Right hindlimb (tissue), 1 donor: ENCODE measurements at regions not wholly inside any gene's neighbourhood (a gene's known extent, or its start where the extent isn't known, plus 50 kb on each side); places are given as distances from the start of the nearest gene placed in this dataset.
"Not testable (repeated sequence)": the region's sequence is repeated elsewhere in the genome, so short reads cannot be mapped to it uniquely, and the experiment has no call there.

Source experiments
- DNase-seq: peaks from one replicate; pipeline ENCODE4 v3.0.0-alpha.2; 2018

GRCh38 chrX:16320765-16321355 is 153.6 kb downstream of the MAGEB17 start:
- DNase-seq = no peak

- no peak for DNase-seq
Observed at GRCh38 chrX:16333453-16333852, 166.2 kb downstream of the MAGEB17 start.

GRCh38 chrX:16335181-16335580 is 167.9 kb downstream of the MAGEB17 start:
- no peak for DNase-seq

GRCh38 chrX:16347968-16348670 is 180.8 kb downstream of the MAGEB17 start:
- peak; percentile 30 for DNase-seq

- DNase-seq = no peak
Observed at GRCh38 chrX:16357902-16358301, 190.6 kb downstream of the MAGEB17 start.

- DNase-seq = not testable (repeated sequence)
Observed at GRCh38 chrX:16360056-16360455, 192.8 kb downstream of the MAGEB17 start.

GRCh38 chrX:16368696-16369095 is 201.4 kb downstream of the MAGEB17 start:
- no peak for DNase-seq

GRCh38 chrX:16376056-16376455 is 208.8 kb downstream of the MAGEB17 start:
- no peak for DNase-seq

GRCh38 chrX:16386126-16386525 is 218.8 kb downstream of the MAGEB17 start:
- DNase-seq = no peak

GRCh38 chrX:16392597-16392996 is 225.3 kb downstream of the MAGEB17 start:
- DNase-seq = no peak

GRCh38 chrX:16394290-16394689 is 227.0 kb downstream of the MAGEB17 start:
- DNase-seq = no peak

- no peak for DNase-seq
Observed at GRCh38 chrX:16403808-16404207, 236.5 kb downstream of the MAGEB17 start.

- DNase-seq = no peak
Observed at GRCh38 chrX:16416588-16416987, 233.4 kb upstream of the S100G start.

GRCh38 chrX:16418650-16419049 is 231.3 kb upstream of the S100G start:
- DNase-seq = no peak

- no peak for DNase-seq
Observed at GRCh38 chrX:16427668-16428067, 222.3 kb upstream of the S100G start.

GRCh38 chrX:16429406-16429805 is 220.6 kb upstream of the S100G start:
- no peak for DNase-seq

GRCh38 chrX:16431266-16431665 is 218.7 kb upstream of the S100G start:
- no peak for DNase-seq

GRCh38 chrX:16433021-16433420 is 216.9 kb upstream of the S100G start:
- DNase-seq = no peak

GRCh38 chrX:16435399-16435986 is 214.5 kb upstream of the S100G start:
- DNase-seq = no peak

GRCh38 chrX:16436348-16437188 is 213.4 kb upstream of the S100G start:
- DNase-seq = peak; percentile 53

GRCh38 chrX:16440446-16440845 is 209.5 kb upstream of the S100G start:
- no peak for DNase-seq

- no peak for DNase-seq
Observed at GRCh38 chrX:16444353-16444752, 205.6 kb upstream of the S100G start.

- DNase-seq = no peak
Observed at GRCh38 chrX:16445166-16445752, 204.7 kb upstream of the S100G start.
